Natural killer cell treated with Interleukin-12 subunit alpha and Interleukin-12 subunit beta and Interleukin-15 and Interleukin-18, amount 100 ng/mL, for 72 hours (primary cell): ENCODE measurements at regions not wholly inside any gene's neighbourhood (a gene's known extent, or its start where the extent isn't known, plus 50 kb on each side); places are given as distances from the start of the nearest gene placed in this dataset.

Experiments
- ATAC-seq, 2 donors: fragments of 150-1000 bp; cut with Tn5 transposase in 1 of 2; sonication (Bioruptor Pico), chemical (Tn5 transposase) in 1 of 2; 2 replicates each; pipeline ENCODE4 v1.10.0; 2021
- DNase-seq: peaks from one replicate; pipeline ENCODE4 v3.0.0; 2022; ENCODE audit warnings: low spot score
- H3K27ac Mint-ChIP-seq, 2 donors: 1 replicate in 1 of 2; 2 replicates in 1 of 2; pipeline ENCODE4 v1.8.0; 2022; ENCODE audit warnings: mixed read lengths in 2 of 2, mild to moderate bottlenecking in 1 of 2, moderate library complexity in 1 of 2
- H3K27me3 Mint-ChIP-seq, 2 donors: 1 replicate in 1 of 2; 2 replicates in 1 of 2; pipeline ENCODE4 v1.8.0; 2022; ENCODE audit warnings: mixed read lengths in 2 of 2
- H3K36me3 Mint-ChIP-seq: one replicate; pipeline ENCODE4 v1.8.0; 2022; ENCODE audit warnings: mixed read lengths
- H3K4me1 Mint-ChIP-seq, 2 donors: 1 replicate in 1 of 2; 2 replicates in 1 of 2; pipeline ENCODE4 v1.8.0; 2022; ENCODE audit warnings: low read depth in 2 of 2, mixed read lengths in 2 of 2, mild to moderate bottlenecking in 1 of 2
- H3K4me3 Mint-ChIP-seq: one replicate; pipeline ENCODE4 v1.8.0; 2022; ENCODE audit warnings: mixed read lengths
- H3K9me3 Mint-ChIP-seq: 2 replicates; pipeline ENCODE4 v1.8.0; 2022; ENCODE audit warnings: mixed read lengths

DNA sequence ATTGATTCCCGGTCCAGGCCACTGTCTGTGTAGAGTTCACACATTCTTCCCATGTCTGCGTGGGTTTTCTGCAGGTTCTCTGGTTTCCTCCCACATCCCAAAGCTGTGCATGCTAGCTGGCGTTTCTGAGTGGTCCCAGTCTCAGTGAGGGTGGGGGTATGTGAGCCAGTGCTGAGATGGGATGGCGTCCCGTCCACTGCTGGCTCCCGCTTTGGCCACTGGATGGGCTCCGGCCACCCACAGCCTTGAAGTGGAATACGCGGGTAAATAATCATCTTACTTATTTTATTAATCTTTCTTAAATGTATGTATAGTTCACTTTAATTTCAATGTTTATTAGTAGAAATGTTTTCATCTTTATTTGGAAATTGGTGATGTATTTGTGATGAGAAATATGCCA, 343.5 kb upstream of the MANEA start:
- no peak for ATAC-seq
- H3K27ac Mint-ChIP-seq = no peak overlapping the region

GRCh38 chr6:95240514-95240913, 336.8 kb upstream of the MANEA start:
- no peaks in the 10 kb centered on the region for H3K36me3 Mint-ChIP-seq
- no peak overlapping the region for H3K27ac Mint-ChIP-seq
- no peaks in the 10 kb centered on the region for H3K27me3 Mint-ChIP-seq
- no peaks in the 10 kb centered on the region for H3K4me1 Mint-ChIP-seq
- no peak for ATAC-seq
- DNase-seq = no peak
- H3K9me3 Mint-ChIP-seq = peaks cover 6% of the 10 kb centered on the region
- no peak overlapping the region for H3K4me3 Mint-ChIP-seq

More for the DNA sequence above, 343.5 kb upstream of the MANEA start:
- Mint-ChIP-seq H3K27me3 (no peaks in the 10 kb centered on the region), H3K9me3 (peaks cover 6% of the 10 kb centered on the region), H3K4me1 (no peaks in the 10 kb centered on the region), H3K4me3 (no peak overlapping the region), H3K36me3 (no peaks in the 10 kb centered on the region)
- no peak for DNase-seq

DNA sequence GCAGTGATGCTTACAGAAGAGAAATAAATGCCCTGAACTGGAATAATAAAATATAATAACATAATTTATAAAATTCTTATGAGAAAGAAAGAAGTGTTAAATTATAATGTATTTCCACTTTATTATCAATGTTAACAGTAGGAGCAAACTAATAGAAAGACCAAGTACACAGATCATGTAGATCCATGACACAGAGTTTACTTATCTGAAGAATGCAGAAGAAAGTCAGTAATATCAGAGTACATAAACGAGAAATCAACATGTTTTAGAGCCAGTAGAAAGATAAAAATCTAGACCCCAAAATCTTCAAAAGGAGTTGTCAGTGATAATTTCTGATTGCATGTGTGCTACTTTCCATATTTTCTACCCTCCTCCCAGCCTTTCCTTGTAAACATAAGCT, 334.8 kb upstream of the MANEA start:
- no peaks in the 10 kb centered on the region for H3K4me1 Mint-ChIP-seq
- no peaks in the 10 kb centered on the region for H3K36me3 Mint-ChIP-seq
- H3K27me3 Mint-ChIP-seq = no peaks in the 10 kb centered on the region
- peaks cover 6% of the 10 kb centered on the region for H3K9me3 Mint-ChIP-seq
- no peak for ATAC-seq
- no peak overlapping the region for H3K4me3 Mint-ChIP-seq
- no peak overlapping the region for H3K27ac Mint-ChIP-seq
- DNase-seq = no peak

GRCh38 chr6:95243053-95243452, 334.3 kb upstream of the MANEA start:
- H3K9me3 Mint-ChIP-seq = peaks cover 6% of the 10 kb centered on the region
- DNase-seq (no peak), ATAC-seq (no peak)
- no peak overlapping the region for H3K4me3 Mint-ChIP-seq
- H3K36me3 Mint-ChIP-seq = no peaks in the 10 kb centered on the region
- H3K27ac Mint-ChIP-seq = no peak overlapping the region
- H3K4me1 Mint-ChIP-seq = no peaks in the 10 kb centered on the region
- no peaks in the 10 kb centered on the region for H3K27me3 Mint-ChIP-seq

DNA sequence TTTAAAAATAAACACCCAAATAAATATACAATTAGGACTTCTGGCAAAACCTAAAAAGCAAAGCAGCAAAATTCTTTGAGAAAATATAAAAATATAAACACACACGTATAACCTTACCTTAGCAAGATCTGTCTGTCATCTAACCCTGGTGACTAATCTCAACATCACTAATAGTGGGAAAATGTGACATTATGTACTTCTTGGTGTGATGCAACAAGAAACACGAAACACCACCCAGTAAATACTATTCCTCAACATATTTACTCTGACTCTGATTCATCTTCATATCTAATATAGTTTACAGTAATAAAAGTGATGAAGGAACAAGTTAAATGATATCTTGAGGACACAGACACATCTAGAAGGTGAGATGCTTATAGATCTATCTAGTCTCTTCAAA, 332.6 kb upstream of the MANEA start:
- peaks cover 3% of the 10 kb centered on the region for H3K9me3 Mint-ChIP-seq
- DNase-seq = no peak
- no peaks in the 10 kb centered on the region for H3K4me1 Mint-ChIP-seq
- no peaks in the 10 kb centered on the region for H3K36me3 Mint-ChIP-seq
- no peak overlapping the region for H3K27ac Mint-ChIP-seq
- H3K4me3 Mint-ChIP-seq = no peak overlapping the region
- ATAC-seq = no peak
- no peaks in the 10 kb centered on the region for H3K27me3 Mint-ChIP-seq

DNA sequence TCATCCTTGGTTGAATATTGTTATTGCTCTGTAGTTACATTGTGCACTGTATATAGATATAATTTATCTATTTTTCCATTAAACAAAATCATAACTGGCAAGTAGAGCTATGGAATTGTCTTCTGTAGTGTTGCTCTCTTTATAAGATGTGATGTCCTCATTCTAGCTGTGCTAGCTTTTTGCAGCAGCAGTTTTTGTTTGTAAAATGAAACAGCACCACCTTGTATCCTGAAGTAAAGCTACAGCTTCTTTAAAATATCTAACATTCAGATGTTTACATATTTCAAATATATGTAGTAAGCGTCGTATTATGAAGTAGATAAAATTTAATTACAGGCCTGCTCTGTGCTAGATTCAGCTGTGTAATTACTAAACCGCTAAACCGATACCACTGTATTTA, 328.8 kb upstream of the MANEA start:
- DNase-seq (no peak), ATAC-seq (no peak)
- Mint-ChIP-seq H3K4me1 (no peaks in the 10 kb centered on the region), H3K36me3 (no peaks in the 10 kb centered on the region), H3K27ac (no peak overlapping the region), H3K27me3 (no peaks in the 10 kb centered on the region), H3K4me3 (no peak overlapping the region), H3K9me3 (no peaks in the 10 kb centered on the region)

DNA sequence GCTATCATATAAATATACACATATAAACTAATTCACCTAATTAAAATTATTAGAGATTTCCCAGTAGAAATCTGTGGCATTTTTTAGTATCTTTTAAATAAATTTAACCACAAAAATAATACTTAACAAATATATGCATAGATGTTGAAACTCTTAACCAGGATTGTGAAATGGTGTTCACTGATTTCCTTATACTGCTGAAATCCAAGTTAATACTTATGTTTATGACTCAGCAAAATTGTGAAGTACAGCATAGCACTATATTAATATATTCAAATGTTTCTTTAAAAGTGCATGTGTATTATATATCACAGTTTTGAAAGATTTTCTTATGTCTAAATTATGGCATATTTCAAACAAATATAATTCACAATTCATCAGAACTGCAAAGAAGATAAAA, 328.2 kb upstream of the MANEA start:
- Mint-ChIP-seq H3K4me1 (no peaks in the 10 kb centered on the region), H3K27ac (no peak overlapping the region), H3K27me3 (no peaks in the 10 kb centered on the region), H3K4me3 (no peak overlapping the region), H3K9me3 (no peaks in the 10 kb centered on the region), H3K36me3 (no peaks in the 10 kb centered on the region)
- DNase-seq (no peak), ATAC-seq (no peak)

- Mint-ChIP-seq H3K27ac (no peak overlapping the region), H3K4me3 (no peak overlapping the region), H3K9me3 (peaks cover under 1% of the 10 kb centered on the region), H3K36me3 (no peaks in the 10 kb centered on the region), H3K27me3 (no peaks in the 10 kb centered on the region), H3K4me1 (no peaks in the 10 kb centered on the region)
- DNase-seq = no peak
- no peak for ATAC-seq
Observed at GRCh38 chr6:95249661-95250060, 327.7 kb upstream of the MANEA start.

DNA sequence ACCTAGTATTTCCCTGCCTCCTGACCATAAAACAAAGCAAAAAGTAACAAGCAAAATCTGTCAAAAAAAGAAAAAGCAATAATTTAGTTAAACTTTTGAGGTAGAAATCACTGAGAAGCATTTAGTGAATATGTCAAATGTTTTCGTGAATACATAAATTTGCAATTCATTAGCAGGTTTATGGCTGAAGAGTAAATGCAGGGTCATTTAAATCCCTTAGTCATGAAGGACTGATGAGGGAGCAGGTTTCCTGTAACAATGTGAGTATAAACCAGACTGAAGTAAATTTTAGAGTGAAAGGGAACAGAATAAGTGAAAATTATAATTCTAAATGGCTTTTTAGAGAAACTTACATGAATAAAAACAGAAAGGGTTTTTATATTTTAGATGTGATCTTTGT, 313.5 kb upstream of the MANEA start:
- no peaks in the 10 kb centered on the region for H3K36me3 Mint-ChIP-seq
- DNase-seq (no peak), ATAC-seq (no peak)
- peaks cover 11% of the 10 kb centered on the region for H3K9me3 Mint-ChIP-seq
- no peaks in the 10 kb centered on the region for H3K4me1 Mint-ChIP-seq
- H3K27me3 Mint-ChIP-seq = no peaks in the 10 kb centered on the region
- no peak overlapping the region for H3K4me3 Mint-ChIP-seq
- no peak overlapping the region for H3K27ac Mint-ChIP-seq

DNA sequence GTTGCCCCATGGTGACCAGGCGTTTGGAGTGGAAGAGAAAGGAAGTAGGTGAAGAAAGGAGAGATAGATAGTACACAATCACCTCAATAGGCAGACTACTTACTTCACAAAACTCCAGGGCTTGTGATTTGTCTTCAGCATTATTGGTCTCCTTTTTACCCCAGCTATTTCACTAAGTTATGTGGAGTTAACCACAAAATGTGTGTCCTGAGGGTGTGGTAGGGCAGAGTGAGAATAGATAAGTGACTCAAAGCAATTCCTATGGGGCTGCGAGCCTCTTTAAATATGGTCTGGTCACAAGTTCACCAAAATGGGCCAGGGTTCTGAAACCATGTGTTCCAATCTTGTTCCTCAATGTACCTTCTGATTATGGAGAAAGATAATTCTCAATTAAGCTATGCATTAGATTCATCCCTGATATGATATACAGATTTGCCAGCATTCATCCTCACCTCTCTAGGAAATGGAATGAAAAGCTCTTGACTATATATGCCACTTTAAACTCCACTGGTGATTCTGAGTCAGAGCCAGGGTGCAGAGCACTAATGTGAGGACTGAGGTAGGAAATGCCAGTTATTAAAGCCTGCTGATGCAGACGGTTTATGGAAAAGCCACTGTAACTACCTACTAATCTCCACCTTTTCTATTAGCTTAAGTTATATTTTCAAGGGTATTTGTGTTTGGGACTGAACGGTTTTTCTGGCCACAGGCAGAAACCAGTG, 310.6 kb upstream of the MANEA start:
- Mint-ChIP-seq H3K4me1 (no peaks in the 10 kb centered on the region), H3K4me3 (no peak overlapping the region), H3K36me3 (no peaks in the 10 kb centered on the region), H3K27ac (no peak overlapping the region), H3K27me3 (no peaks in the 10 kb centered on the region), H3K9me3 (peaks cover 9% of the 10 kb centered on the region)
- DNase-seq (no peak), ATAC-seq (no peak)

DNA sequence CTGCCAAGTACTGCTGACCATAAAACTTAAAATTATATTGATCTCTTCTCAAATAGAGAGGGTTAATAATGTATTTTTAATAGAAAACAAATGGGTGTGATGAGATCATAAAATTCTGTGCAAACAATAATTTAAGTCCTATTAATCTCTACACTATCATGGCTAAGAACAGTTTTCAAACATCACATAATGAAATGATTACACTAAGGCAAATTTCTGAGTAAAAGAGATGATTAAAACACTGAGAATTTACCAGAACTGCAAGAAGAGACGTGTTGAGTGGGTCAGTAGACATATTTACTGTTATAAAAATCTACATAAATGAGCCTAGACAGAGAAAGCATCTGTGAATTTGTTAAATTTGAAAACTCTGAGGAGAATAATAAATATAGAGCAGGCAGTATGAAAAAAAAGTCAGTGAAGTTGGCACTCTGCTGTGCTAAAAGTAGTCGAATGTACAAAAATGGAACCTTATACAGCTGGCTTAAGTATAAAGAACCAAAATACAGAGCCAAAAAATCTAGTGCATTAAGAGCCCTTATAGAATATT, 302.6 kb upstream of the MANEA start:
- Mint-ChIP-seq H3K9me3 (peaks cover 7% of the 10 kb centered on the region), H3K4me3 (no peak overlapping the region), H3K27ac (no peak overlapping the region), H3K36me3 (no peaks in the 10 kb centered on the region), H3K4me1 (no peaks in the 10 kb centered on the region), H3K27me3 (no peaks in the 10 kb centered on the region)
- no peak for ATAC-seq
- DNase-seq = no peak

DNA sequence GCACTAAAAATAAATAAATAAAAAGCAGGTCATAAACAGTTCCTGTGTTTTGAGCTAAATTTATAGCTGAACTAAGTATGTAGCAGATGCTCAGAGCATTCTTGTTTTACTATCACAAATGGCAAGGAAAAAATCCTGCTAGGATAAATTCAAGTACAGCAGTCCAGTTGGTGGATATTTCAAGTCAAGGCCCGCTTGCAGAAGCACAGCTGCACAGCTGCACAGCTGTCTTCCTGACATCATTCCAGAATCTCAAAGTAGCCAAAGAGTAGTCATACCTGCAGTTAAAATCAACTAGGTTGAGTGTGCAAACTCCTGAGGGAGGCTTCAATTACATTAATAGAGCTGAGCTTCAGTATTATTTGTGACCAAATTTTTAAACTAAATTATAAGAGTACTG, 297.7 kb upstream of the MANEA start:
- Mint-ChIP-seq H3K36me3 (no peaks in the 10 kb centered on the region), H3K9me3 (peaks cover 17% of the 10 kb centered on the region), H3K4me3 (no peak overlapping the region), H3K4me1 (no peaks in the 10 kb centered on the region), H3K27ac (no peak overlapping the region), H3K27me3 (no peaks in the 10 kb centered on the region)
- ATAC-seq (no peak), DNase-seq (no peak)

DNA sequence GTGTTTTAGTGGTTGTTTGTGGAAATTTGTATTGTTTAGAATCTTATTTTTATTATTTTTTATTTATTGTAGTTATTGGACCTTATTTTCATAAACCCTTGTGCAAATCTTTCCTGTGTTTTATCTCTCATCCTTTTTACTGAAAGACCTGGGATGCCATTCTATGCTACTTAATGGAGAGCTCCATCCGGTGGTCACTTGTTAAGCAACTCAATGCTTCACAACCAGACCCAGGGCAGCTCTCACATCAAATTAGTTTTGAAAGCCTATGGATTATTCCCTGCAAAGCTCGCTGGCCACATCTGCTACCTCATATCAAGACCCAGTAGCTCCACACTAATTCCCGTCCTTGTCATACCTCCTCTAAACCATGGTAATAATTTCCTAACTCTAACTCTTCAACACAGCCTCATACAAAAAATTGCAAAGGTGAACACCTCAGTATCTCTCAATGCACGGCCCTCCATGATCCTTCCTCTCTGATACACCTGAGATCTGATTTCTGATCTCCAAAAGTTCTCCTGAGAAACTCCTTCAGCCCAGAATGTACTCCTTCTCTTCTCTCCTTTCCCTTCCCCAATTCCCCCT, 296.6 kb upstream of the MANEA start:
- H3K36me3 Mint-ChIP-seq = no peaks in the 10 kb centered on the region
- H3K9me3 Mint-ChIP-seq = peaks cover 17% of the 10 kb centered on the region
- DNase-seq (no peak), ATAC-seq (no peak)
- no peaks in the 10 kb centered on the region for H3K4me1 Mint-ChIP-seq
- H3K4me3 Mint-ChIP-seq = no peak overlapping the region
- H3K27ac Mint-ChIP-seq = no peak overlapping the region
- H3K27me3 Mint-ChIP-seq = no peaks in the 10 kb centered on the region

DNA sequence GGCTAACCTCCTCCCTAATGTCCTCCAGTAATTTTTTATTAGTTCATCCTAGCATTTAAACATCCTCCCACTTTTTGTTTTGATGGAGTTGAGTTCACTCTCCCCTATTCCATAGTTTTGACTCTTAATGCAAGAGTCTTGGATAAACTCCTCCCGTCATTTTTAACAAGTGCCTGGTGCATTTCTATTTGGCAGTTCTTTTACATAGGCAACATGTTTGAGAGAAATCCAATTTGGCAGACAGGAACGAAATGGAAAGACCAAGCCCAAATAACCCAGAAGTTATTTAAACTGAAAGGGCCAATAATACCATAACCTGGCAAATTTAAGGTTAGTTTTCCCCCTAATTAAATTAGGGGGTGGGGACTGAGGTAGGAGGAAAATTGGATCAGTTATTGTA, 291.5 kb upstream of the MANEA start:
- Mint-ChIP-seq H3K27ac (no peak overlapping the region), H3K4me3 (no peak overlapping the region), H3K9me3 (peaks cover 10% of the 10 kb centered on the region), H3K27me3 (no peaks in the 10 kb centered on the region), H3K4me1 (no peaks in the 10 kb centered on the region), H3K36me3 (no peaks in the 10 kb centered on the region)
- no peak for ATAC-seq
- no peak for DNase-seq

GRCh38 chr6:95286874-95287273, 290.5 kb upstream of the MANEA start:
- no peaks in the 10 kb centered on the region for H3K27me3 Mint-ChIP-seq
- H3K36me3 Mint-ChIP-seq = no peaks in the 10 kb centered on the region
- no peaks in the 10 kb centered on the region for H3K4me1 Mint-ChIP-seq
- H3K9me3 Mint-ChIP-seq = peaks cover 4% of the 10 kb centered on the region
- H3K27ac Mint-ChIP-seq = no peak overlapping the region
- DNase-seq = no peak
- no peak for ATAC-seq
- no peak overlapping the region for H3K4me3 Mint-ChIP-seq
